Stimulated activated CD8-positive, alpha-beta memory T cell treated with anti-CD3 and anti-CD28 coated beads, Interleukin-7, amount 100 ng/mL, for 24 hours (primary cell): ENCODE measurements at regions not wholly inside any gene's neighbourhood (a gene's known extent, or its start where the extent isn't known, plus 50 kb on each side); places are given as distances from the start of the nearest gene placed in this dataset.
"Not testable (repeated sequence)": the region's sequence is repeated elsewhere in the genome, so short reads cannot be mapped to it uniquely, and the experiment has no call there.

ENCODE experiments used
- DNase-seq: peaks from one replicate; pipeline ENCODE4 v3.0.0-alpha.2; 2020; ENCODE audit warnings: low read depth

DNA sequence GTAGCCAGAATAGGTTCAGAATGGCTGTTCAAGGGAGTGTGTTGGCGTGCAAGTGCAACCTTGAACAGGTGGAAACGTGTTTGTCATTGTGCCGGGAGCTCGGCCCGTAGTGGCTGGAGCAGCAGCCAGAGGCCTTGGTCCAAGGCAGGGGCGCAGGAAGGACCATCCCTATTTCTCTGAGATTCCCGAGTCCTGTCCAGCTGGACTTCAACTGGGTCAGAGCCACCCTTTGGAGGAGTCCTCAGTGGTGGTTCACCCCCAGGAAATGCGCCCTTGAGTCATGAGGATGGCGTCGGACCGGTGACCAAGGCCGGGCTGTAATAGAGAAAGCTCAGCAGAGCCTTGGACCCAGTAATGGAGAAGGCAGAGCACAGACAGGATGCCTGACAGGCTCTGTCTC, 1402.0 kb downstream of the BRD1 start:
- no peak for DNase-seq

GRCh38 chr22:48425091-48425506, 1402.6 kb downstream of the BRD1 start:
- DNase-seq: no peak

GRCh38 chr22:48424661-48425060, 1403.0 kb downstream of the BRD1 start:
- DNase-seq: no peak

- no peak for DNase-seq
Observed at GRCh38 chr22:48424201-48424627, 1403.5 kb downstream of the BRD1 start.

DNA sequence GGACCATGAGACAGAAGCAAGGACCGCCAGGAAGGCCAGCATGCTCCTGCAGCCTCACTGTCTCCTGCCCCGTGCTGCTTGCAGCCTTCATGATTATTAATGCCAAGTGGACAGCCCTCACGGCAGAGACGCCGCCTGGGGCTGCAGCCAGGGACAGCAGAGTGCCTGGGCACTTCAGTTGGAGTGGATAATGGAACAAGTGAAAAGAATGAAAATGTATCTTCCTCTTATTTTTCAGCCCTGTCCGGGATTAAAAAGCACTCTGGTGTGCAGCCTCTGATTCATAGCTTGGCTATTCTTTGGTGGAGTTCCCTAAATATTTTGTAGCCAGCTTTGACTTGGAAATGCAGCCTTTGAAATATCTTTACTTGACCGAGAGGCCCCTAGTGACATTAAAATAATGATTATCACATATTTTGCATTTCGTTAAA, 1404.2 kb downstream of the BRD1 start:
- DNase-seq: no peak

GRCh38 chr22:48422900-48423480, 1404.7 kb downstream of the BRD1 start:
- DNase-seq: no peak

- no peak for DNase-seq
Observed at GRCh38 chr22:48418831-48419230, 1408.8 kb downstream of the BRD1 start.

DNA sequence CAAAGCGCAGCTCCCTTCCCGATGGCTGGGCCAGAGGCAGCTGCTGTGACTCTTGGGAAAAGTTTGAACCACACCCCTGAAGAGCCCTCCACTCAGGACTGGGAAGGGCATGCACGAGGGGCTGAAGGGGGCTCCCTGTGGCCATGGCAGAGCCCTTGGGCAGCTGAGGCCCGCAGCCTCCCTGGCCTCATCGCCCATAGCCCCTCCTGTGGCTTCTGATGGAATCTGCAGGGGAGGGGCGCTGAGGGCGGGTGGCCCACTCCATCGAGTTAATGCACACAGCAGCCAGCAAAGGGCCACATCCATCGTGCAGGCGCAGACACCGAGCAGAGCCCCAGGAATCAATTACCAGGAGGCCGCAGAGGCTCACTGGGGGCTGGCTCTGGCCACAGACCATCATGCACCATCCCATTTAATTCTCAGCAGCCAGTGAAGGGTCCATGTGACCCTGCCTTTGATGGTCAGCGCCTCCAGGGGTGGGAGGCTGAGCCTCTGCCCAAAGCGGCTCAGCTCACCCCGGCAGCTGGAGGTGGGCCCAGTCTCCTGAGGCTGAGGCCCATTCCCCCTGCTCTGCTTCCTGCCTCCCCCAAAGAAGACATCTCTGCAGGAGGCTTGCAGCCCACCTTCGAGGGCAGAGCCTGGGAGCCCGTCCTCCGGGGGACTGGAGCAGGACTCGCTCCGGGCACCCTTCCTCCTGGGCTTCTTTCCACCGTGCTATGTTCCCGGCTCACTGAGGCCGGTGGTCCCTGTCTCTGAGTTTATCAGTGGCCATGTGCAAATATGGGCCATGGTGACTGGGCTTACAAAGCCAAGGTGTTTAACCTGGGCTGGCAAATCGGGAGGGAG, 1410.2 kb downstream of the BRD1 start:
- no peak for DNase-seq

- DNase-seq: no peak
Observed at GRCh38 chr22:48416396-48417224, 1411.1 kb downstream of the BRD1 start.

DNA sequence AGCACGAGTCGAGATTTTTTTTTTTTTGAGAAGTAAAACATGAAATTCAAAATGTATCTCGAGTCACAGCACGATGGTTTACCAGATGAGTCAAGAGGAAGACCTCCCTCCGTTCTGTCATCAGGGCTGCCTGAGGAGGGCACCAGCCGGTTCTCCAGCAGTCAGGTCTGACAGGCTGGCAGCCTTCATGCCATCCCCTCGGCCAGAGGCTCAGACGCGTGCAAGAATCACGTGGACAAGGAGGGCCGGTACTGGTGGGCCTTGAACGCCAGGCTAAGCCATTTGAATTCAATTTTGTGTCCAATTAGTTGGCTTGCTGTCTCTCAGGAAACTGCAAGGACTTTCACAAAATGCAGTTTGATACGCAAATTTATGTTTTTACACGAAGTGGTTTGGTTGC, 1412.2 kb downstream of the BRD1 start:
- DNase-seq: no peak

DNA sequence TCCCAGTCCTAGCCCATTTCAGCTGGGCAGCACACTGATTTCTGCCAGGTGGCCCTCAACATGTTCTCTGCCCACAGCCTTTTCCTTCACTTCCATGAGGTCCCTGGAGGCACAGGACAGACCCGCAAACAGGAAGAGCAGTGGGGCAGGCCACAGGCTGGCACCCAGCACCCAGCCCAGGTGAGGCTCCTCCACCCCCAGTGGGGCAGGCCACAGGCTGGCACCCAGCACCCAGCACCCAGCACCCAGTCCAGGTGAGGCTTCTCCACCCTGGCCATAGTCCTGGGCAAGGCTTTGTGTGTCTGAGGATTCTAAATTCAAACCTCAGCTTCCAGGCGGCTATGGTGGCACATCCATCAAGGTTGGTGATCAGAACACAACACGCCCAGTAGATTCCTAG, 1413.0 kb downstream of the BRD1 start:
- DNase-seq: no peak

DNA sequence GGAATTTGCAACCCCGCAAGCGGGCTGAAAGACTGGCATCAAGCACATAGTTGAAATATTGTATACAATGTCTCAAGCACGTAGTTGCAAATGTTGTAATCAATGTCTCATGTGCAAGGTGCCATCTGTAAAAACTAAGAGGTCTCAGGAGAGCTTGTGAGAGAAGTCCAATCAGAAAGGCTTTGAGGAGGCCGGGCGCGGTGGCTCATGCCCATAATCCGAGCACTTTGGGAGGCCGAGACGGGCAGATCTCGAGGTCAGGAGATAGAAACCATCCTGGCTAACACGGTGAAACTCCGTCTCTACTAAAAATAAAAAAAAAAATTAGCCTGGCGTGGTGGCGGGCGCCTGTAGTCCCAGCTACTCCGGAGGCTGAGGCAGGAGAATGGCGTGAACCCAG, 1414.7 kb downstream of the BRD1 start:
- DNase-seq: not testable (repeated sequence)

- DNase-seq: no peak
Observed at GRCh38 chr22:48410536-48410935, 1417.1 kb downstream of the BRD1 start.

GRCh38 chr22:48407256-48407955, 1420.3 kb downstream of the BRD1 start:
- no peak for DNase-seq

DNA sequence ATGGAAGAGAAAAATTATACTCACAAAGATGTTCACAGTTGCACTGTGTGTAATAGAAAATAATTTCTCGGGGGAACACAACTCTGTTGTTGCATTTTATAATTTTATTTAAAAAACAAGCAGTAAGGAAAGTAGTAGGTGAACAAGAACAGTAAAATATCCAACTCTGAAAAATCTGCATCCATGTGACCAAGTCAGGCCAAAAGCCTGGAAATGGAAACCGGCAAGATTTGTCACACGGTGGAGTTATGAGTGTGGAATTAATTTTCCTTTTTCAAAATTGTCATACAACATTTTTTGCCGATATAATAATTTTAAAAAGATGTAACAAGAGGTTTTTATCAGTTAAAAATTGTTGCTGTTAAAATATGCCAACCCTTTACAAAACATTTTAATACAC, 1421.5 kb downstream of the BRD1 start:
- no peak for DNase-seq

DNA sequence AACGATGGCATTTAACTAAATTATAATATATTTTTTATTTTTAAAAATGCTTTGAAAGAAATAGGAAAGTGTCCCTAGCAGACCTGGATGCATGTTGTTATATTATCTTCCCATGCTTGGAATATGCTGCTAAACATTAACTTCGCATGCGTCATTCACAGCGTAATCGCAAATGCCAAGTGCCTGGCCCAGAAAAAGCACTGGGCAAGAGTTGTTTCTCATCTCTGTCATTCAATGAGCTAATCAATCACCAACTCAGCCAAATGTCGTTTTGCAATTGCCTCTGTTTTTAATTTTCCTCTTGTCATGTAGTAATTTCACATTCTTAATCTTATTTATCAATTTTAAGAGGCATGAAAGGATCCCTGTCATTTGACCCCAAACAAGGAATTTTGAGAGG, 1421.9 kb downstream of the BRD1 start:
- no peak for DNase-seq

- no peak for DNase-seq
Observed at GRCh38 chr22:48404801-48405447, 1422.7 kb downstream of the BRD1 start.

GRCh38 chr22:48403521-48404403, 1423.9 kb downstream of the BRD1 start:
- DNase-seq: no peak

- DNase-seq: no peak
Observed at GRCh38 chr22:48402591-48403031, 1425.1 kb downstream of the BRD1 start.

GRCh38 chr22:48401523-48401922, 1426.2 kb downstream of the BRD1 start:
- not testable (repeated sequence) for DNase-seq
